ENCODE measurements at regions not wholly inside any gene's neighbourhood (a gene's known extent, or its start where the extent isn't known, plus 50 kb on each side); places are given as distances from the start of the nearest gene placed in this dataset.

DNA sequence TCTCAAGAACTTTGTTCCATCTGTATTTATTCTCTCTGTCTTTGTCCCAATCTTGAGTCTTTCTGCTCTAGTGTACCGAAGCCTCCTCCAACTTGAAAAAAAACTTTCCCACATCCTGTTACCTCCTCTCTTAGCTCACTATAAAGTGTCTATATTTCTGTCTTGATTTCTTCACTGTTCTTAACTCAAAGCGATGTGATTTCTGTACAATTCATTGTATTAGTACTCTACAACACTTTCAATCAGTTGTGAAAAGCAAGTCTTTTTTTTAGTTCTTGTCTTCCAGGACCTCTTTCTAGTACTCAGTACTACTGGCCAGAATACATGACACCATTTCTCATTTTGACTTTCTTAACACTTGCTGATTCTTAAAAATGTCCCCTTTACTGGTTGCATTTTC is 353.5 kb upstream of the SATB1 start:
- ATAC-seq (ENCODE audit: poor library complexity) = peak; percentile 75
- H3K4me3 ChIP-seq (ENCODE audit: low read length) = no peak overlapping the region
- H3K4me3 Mint-ChIP-seq = peak overlapping the region; percentile 22

GRCh38 chr3:18778094-18778493 is 353.0 kb upstream of the SATB1 start:
- ATAC-seq (ENCODE audit: poor library complexity) (no peak), DNase-seq (no peak)
- Histone ChIP-seq H3K4me3 (ENCODE audit: low read length) (no peak overlapping the region), H3K27me3 (ENCODE audit: control insufficient read depth in 1 of 2, insufficient read depth in 2 of 2, low read length in 2 of 2) (no peaks in the 10 kb centered on the region), H3K27ac (ENCODE audit: low read depth in 1 of 2, low read length in 2 of 2) (no peak overlapping the region), H3K9me3 (ENCODE audit: control insufficient read depth in 1 of 2, insufficient read depth in 1 of 2, low read length in 2 of 2) (no peaks in the 10 kb centered on the region), H3K36me3 (ENCODE audit: insufficient read depth, low read length) (no peaks in the 10 kb centered on the region), H3K4me1 (ENCODE audit: insufficient read depth, low read length) (peaks cover 2% of the 10 kb centered on the region)
- intact Hi-C loops (cut with DNase I, micrococcal nuclease) = no loop called here
- Mint-ChIP-seq H3K27ac (peak overlapping the region; percentile 63), H3K27me3 (no peaks in the 10 kb centered on the region), H3K9me3 (no peaks in the 10 kb centered on the region), H3K4me3 (no peak overlapping the region), H3K36me3 (ENCODE audit: low read depth) (no peaks in the 10 kb centered on the region), H3K4me1 (ENCODE audit: low read depth) (peaks cover 67% of the 10 kb centered on the region)
- ChIA-PET CTCF (no interaction called here), POLR2A (interaction anchor here (0.9 to 1.3 kb wide), 4 partner anchors 13 to 343 kb away, joined by 3 to 6 read pairs (median 3); no protein-coding TSS in a partner anchor)
- TF ChIP-seq CTCF (IDR thresholded peaks at IDR 0.05) = no peak

More for the DNA sequence above, 353.5 kb upstream of the SATB1 start:
- Mint-ChIP-seq H3K27me3 (no peaks in the 10 kb centered on the region), H3K27ac (peak overlapping the region; percentile 63), H3K9me3 (no peaks in the 10 kb centered on the region), H3K4me1 (ENCODE audit: low read depth) (peaks cover 65% of the 10 kb centered on the region), H3K36me3 (ENCODE audit: low read depth) (no peaks in the 10 kb centered on the region)
- no peak overlapping the region for H3K27ac ChIP-seq (ENCODE audit: low read depth in 1 of 2, low read length in 2 of 2)
- DNase-seq = peak in 3 of 14 experiments; percentile 17 to 46 (median 31)
- no peaks in the 10 kb centered on the region for H3K9me3 ChIP-seq (ENCODE audit: control insufficient read depth in 1 of 2, insufficient read depth in 1 of 2, low read length in 2 of 2)
- ChIA-PET CTCF (interaction anchor here (1.1 kb wide), 1 partner anchor 15 kb away, joined by 3 read pairs; no protein-coding TSS in a partner anchor), POLR2A (interaction anchor here (0.6 to 1.3 kb wide), 7 partner anchors 12 to 475 kb away, joined by 3 to 6 read pairs (median 3); no protein-coding TSS in a partner anchor)
- H3K36me3 ChIP-seq (ENCODE audit: insufficient read depth, low read length) = no peaks in the 10 kb centered on the region
- intact Hi-C loops (cut with DNase I, micrococcal nuclease) = no loop called here
- H3K4me1 ChIP-seq (ENCODE audit: insufficient read depth, low read length) = peaks cover 2% of the 10 kb centered on the region
- H3K27me3 ChIP-seq (ENCODE audit: control insufficient read depth in 1 of 2, insufficient read depth in 2 of 2, low read length in 2 of 2) = no peaks in the 10 kb centered on the region
- no peak for TF ChIP-seq CTCF (IDR thresholded peaks at IDR 0.05)

GRCh38 chr3:18775501-18775900 is 350.4 kb upstream of the SATB1 start:
- intact Hi-C loops (cut with DNase I, micrococcal nuclease) = no loop called here
- ChIA-PET POLR2A (interaction anchor here (0.9 to 1.2 kb wide), 2 partner anchors 35 to 337 kb away, joined by 3 to 4 read pairs; no protein-coding TSS in a partner anchor), CTCF (interaction anchor here (0.9 kb wide), 1 partner anchor 12 kb away, joined by 4 read pairs; no protein-coding TSS in a partner anchor)
- no peaks in the 10 kb centered on the region for H3K36me3 Mint-ChIP-seq (ENCODE audit: low read depth)
- H3K9me3 Mint-ChIP-seq = no peaks in the 10 kb centered on the region
- no peak overlapping the region for H3K4me3 Mint-ChIP-seq
- no peaks in the 10 kb centered on the region for H3K4me1 ChIP-seq (ENCODE audit: insufficient read depth, low read length)
- H3K4me3 ChIP-seq (ENCODE audit: low read length) = no peak overlapping the region
- no peak overlapping the region for H3K27ac Mint-ChIP-seq
- no peak for TF ChIP-seq CTCF (IDR thresholded peaks at IDR 0.05)
- H3K36me3 ChIP-seq (ENCODE audit: insufficient read depth, low read length) = no peaks in the 10 kb centered on the region
- DNase-seq (no peak), ATAC-seq (ENCODE audit: poor library complexity) (no peak)
- no peaks in the 10 kb centered on the region for H3K27me3 ChIP-seq (ENCODE audit: control insufficient read depth in 1 of 2, insufficient read depth in 2 of 2, low read length in 2 of 2)
- no peak overlapping the region for H3K27ac ChIP-seq (ENCODE audit: low read depth in 1 of 2, low read length in 2 of 2)
- H3K27me3 Mint-ChIP-seq = no peaks in the 10 kb centered on the region
- no peaks in the 10 kb centered on the region for H3K9me3 ChIP-seq (ENCODE audit: control insufficient read depth in 1 of 2, insufficient read depth in 1 of 2, low read length in 2 of 2)
- H3K4me1 Mint-ChIP-seq (ENCODE audit: low read depth) = peaks cover 69% of the 10 kb centered on the region

Data from CD4-positive, alpha-beta T cell (primary cell).